GM21737 (cell line): ENCODE measurements at regions not wholly inside any gene's neighbourhood (a gene's known extent, or its start where the extent isn't known, plus 50 kb on each side); places are given as distances from the start of the nearest gene placed in this dataset.

ENCODE experiments used
- ATAC-seq: cut with Tn5 transposase; IDR thresholded peaks from one replicate; pipeline ENCODE4 v1.9.1; 2021; ENCODE audit warnings: mild to moderate bottlenecking, moderate library complexity; ENCODE audit not compliant: unreplicated experiment

DNA sequence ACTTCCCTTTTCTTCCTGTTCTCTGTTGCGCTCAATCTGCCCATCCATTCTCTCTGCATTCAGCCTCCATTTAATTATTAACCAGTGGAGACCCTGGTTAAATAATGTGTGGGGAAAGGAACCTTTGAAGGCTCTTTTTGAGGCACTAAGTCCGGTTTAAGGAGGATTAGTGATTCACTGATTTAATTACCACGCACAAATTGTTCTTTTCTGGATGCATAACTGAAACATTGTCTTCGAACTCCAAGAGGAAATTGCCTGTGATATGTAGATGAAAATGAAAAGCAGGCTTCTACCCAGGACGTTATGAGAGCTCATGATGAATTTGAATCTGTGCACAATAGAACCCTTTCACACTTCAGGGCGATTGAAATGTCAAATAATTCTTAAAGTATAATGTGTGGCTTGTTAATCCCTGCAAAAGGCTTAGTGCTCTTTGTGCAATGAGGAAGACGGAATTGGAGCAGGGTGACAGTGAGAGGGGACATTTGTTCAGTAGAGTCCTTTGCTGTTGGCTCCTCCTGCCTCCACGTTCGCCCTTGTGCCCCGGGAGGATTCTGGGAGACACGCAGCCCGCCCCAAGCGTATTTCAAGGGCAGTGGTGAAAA lies 51.1 kb upstream of the ZNF236 start:
- ATAC-seq: no peak

DNA sequence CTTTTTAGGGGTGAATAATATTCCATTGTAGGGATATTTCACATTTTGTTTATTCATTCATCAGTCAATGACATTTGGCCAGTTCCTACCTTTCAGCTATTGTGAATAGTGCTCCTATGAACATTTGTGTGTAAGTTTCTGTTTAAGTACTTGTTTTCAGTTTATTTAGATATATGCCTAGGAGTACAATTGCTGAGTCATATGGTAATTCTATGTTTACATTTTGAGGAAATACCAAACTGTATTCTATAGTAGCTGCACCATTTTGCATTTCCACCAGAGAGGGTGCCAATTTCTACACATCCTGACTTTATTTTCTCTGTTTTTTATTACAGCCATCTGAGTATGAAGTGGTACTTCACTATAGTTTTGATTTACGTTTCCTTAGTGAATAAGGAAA lies 54.4 kb upstream of the ZNF236 start:
- no peak for ATAC-seq

DNA sequence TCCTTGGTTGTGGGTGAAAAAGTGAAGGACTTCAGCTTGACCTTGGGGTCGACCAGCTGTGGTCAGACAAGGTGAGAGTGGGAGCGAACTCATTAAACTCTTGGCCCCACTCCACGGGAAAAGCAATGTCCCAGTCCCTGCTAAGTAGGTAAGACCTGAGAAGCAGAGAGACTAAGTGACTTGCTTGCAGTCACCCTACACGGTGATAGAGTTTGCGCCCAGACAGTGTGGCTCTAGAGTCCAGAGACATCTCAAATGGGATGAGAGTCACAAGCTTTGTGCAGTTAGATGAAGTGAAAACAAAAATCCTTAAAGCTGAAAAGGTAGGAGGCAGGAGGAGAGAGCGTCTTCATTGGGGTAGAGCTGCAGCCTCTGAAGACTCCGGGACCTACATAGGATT lies 55.9 kb upstream of the ZNF236 start:
- no peak for ATAC-seq

DNA sequence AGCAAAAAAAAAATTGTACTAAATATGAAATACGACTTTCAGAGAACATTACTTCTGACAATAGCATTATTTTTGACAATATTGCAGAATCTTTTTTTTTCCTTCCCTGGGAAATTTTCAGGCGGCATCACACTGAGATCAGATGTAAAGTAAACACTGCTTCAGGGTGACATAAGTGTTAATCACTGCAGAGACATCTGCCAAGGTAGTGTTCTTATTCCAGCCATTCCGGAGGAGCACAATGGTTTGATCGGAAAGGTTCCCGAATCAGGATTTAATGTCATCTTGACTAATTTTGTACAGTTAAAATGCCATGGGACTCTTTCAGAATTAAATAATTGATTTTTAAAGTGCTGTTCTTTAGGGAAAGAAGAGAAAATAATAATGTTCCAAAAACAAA lies 56.7 kb upstream of the ZNF236 start:
- no peak for ATAC-seq

DNA sequence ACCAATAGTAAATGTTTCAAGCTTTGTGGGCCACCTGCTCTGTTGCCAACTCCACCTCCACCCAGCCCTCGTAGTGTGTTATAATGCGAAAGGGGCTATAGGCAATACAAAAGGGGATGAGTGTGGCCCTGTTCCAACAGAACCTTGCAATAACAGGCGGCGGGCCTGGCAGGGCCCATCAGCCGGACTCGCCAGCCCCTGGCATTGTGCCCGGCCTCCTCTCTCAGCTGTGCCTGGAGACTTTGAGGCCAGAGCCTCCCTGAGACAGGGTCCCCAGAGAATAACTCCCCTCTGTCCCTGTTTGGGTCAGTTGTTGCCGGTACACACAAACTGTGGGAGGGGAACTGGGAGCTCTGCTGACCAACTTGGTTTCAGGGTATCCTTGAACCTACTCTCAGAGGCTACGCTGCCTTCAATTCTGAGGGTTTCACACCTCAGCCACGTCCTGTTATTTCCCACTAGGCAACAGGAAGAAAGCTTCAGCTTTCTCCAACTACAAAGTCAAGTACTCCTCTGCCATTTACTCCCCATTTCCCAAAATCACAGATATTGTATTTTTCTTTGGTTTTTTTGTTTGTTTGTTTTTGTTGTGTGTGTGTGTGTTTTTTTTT lies 58.0 kb upstream of the ZNF236 start:
- ATAC-seq: no peak

DNA sequence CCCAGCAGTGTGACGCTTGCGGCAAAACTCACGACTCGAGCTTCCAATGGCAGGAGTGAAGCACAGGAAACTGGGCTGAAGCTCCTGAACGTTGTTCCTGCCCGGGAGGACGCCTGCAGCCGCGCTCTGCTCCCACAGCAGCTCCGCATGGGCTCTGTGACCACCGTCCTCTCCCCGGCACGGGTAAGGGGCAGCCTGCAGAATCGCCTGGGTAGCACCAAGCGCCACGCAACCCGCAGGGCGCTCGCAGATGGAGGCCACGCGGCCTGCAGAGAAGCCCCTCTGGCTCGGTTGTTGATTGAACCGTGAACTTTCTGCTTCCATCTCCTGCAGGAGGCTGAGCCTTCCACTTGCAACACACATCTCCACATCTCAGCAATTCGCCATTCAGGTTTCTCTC lies 63.3 kb upstream of the ZNF236 start:
- no peak for ATAC-seq

DNA sequence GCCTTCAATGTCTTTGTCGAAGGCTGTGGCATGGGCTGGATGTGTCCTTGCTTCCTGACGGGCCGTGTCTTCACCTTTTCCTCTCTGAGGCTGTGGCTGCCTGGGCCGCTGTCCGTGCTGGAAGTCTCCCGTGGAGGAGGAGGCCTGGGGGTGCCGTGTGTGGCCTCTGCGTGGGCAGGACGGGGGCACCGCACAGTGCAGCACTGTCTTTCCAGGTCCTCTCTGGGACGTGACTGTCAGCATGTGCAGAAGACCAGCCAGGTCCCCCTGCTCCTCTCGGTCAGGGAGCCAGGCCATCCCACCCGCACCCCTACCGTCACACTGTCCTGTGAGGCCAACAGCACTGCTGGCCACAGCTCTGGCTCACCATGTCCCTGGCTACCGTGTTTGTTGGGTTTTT lies 64.4 kb upstream of the ZNF236 start:
- no peak for ATAC-seq

DNA sequence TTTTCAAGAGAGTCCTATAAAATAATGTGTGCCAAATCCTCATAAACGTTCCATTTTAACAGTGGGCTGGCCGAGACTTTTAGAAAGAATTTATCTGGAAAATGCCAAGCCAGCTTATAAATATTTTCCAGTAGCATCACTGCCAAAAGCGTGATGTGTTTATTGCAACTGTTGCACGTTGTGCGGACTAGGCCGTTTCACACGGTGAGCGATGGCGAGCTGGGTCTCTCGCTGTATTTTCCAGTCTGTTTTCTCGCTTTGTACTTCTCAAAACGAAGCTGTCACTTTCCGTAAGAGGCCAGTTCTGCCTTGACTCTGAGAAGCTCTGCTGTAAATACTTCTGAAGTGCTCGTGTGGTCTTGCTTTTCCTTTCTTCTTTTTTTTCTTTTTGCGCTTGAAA lies 65.0 kb upstream of the ZNF236 start:
- no peak for ATAC-seq

DNA sequence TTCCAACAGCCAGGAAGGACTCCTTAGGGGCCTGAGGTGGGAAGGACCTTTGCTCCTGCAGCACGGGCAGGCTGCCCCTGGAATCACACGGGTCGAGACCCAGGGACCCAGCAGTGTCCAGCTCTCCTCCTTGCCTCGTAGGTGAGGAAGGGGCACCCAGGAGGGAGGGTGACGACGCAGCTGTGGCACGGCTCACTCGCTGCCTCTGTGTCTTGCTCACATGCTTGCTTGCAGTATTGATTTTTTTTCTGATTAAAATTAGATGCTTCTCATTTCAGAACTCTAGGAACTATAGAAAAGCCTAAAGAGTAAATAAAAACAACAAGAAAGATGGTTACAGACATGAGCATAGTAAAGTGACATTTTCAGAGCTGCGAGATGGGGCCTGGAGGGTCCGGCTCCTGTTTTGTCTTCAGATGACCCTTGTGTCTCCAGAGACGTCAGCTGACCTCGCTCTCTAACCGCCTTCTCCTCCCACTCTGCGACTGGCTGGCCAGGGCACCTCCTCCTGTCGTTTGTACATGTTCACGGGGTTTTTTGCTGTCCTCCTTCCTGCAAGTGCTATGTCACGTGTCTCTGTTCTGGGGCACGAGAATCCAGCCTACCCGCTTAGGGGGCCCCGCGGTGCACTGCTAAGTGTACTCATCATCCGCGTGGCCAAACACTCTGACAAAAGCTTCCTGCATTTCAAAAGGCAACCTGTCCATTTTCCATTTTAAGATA lies 65.7 kb upstream of the ZNF236 start:
- ATAC-seq: no peak

DNA sequence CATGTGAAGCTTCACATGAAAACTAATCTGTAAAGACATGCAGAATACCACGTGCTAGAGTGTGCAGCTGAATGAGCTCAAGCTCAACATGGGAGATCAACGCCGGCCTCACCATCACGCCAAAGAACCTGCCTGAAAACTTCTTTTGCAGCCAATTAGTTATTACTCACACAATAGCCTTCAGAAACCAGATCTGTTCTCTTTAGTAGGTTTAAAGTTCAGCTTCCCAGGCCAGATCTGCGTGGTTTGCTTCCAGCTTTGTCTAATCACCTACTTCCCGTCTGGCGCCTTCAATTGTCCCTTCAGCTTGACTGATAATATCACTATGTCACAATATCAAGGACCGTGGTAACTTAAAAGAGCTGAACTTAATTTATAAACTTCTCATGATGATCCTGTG lies 68.0 kb upstream of the ZNF236 start:
- no peak for ATAC-seq

DNA sequence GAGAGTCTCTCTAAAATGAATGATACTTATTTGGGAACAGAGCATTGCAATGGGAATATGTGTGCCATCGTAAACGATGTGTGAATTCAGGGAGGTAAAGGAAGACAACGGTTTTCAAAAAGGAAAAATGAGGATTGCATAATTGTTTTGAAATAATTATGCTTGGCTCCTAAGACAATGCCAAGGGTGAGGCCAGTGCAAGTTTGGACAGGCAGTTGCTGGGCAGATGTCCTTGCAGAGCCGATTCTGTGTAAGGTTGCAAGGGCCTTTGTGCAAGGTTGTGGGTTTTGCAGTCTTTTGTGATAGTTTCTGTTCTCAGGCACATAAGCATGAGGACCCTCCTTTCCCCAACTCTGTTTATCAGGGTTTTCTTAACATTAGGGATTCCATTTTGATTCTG lies 70.0 kb upstream of the ZNF236 start:
- ATAC-seq: no peak

DNA sequence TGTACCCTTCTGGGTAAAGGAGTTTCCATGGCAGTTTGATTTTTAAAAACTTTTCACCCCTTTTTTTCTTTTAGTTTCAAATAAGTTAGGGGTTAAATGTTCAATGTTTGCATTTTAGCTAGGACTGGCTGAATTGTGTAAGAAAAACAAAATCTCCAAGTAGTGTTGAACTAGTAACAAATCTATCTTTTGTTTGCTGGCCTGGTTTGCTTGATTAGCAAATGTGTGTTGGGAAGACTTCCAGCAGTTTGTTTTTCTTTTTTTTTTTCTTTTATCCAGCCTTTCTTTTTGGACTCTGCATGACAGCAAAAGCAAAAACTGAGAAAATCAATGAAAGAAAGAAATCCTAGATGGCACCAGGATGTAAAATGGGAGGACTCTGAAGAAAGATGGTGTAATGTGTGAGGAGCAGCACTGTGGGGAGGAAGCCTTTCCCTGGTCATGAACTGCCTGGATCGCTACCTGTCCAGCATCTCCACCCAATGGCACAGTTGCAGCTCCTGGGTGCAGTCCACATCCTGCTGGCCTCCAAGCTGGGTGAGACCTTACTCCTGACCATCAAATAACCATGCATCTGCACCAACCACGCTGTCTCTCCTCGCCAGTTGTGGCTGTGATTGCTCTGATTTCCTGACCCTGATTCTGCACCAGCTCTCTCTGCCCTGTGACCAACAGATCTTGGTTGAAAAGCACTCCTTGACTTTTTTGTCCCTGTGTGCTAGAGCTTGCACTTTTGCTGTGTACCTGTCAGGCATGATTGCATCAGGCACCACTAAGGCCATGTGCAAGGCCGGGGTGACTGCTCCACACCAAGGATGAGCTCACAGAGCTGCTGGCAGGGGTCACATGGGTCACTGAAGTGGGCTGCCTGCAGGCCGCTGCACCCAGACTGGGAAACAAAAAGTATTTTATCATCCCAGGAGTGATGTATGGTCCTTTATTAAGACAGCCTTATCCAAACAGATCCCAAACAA lies 71.2 kb upstream of the ZNF236 start:
- ATAC-seq: no peak

DNA sequence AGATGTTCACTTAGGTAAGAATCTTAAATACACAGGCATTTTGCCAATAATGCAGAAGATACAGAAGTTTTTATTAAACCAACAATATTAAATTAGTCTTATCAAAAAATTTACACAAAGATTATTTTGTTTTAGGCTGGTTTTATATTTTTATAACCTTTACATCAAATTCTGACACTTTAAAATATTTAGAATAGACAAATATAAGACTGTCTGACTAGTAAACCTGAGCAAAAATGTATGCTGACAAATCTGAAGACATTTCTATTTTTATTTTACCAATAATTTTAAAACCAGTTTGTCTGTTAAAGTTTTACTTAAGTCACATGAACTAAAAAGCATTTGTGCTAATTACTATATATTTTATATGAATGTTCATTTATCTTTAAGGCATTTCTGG lies 72.1 kb upstream of the ZNF236 start:
- ATAC-seq: no peak

DNA sequence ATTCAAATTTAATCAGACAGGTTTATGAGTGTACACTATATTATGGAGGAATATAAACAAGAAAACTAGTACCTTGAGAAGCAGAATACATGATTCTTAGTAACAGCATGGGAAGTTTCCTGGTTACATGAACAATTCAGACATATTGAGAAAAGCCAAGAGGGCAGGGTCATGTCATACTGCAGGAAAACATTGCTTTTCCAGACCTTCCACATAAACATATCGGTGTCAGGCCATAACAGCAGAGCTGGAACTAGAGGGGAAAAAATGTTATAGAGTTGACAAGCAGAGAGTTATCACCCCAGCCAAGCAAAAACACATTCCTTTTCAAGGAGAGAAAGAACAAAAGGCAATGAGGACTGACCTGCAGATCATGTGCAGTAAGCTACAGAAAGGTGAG lies 74.7 kb upstream of the ZNF236 start:
- ATAC-seq: no peak

DNA sequence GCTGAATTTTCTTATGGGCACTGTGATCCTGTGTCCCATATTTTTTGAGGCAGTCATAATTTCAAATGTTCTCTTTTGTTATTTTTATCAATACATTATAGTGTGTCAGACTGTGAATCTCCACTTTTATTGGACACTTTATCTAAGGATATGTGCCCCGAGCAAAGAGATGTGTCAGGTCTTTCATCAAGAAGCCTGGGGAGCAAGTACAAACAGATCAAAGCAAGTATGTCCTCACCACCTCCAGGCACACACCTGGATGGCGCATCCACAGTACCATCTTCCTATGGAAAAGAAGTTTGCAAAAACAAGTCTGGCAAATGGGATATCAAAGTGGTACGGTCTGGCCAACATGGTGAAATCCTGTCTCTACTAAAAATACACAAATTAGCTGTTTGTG lies 81.0 kb upstream of the ZNF236 start:
- ATAC-seq: no peak

DNA sequence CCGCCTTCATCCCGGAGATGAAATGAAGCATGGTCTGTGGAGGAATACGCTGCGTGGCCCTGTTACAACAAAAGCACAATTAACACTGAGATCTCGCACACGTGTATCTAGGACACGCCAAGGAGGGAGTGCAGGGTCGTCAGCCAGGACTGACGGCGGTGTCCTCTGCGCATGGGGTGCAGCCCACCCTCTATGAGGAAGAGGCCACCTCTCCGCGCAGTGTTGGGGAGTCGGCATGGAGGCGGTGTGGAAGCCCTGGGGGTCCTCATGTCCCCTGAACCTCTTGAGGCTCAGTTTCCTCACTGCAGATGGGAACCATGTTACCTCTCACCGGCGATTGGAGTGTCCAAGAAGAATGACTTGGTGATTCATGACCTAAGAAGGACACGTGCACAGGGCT lies 86.0 kb upstream of the ZNF236 start:
- ATAC-seq: no peak

DNA sequence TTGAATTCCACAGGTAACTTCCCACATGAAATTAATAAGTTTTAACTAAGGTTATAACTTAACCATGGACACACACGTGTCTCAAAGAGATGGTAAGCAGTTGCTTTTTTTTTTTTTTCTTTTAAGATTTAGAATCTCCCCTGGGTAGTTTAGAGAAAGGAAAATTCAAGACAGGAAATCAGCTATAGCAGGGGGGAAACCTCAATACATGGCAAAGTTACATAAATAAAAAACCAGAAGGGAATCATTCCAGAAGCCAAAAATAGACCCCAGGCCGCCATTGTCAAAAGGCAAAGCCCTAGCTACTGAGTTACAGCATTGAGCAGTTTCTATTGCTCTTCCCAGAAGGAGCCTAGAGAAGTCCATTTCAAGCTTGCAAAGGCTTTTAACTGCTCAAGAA lies 91.5 kb upstream of the ZNF236 start:
- no peak for ATAC-seq

DNA sequence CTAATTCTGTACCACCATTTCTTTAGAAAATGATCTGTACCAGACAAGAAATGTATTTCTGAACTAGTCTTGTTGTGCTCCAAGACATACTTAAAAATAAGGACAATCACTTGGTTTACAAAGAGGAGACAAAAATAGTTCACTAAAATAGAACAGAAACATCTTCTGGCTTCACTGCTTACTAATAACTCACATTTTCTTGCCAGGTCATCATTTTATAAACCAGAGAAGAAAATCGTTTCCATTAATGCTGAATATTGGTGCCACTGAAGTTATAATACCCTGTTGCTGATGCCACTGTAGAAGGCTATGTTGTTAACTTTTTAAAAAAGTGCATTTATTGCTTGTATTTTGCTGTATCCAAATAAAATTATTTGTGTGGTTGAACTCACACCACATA lies 94.8 kb upstream of the ZNF236 start:
- no peak for ATAC-seq

DNA sequence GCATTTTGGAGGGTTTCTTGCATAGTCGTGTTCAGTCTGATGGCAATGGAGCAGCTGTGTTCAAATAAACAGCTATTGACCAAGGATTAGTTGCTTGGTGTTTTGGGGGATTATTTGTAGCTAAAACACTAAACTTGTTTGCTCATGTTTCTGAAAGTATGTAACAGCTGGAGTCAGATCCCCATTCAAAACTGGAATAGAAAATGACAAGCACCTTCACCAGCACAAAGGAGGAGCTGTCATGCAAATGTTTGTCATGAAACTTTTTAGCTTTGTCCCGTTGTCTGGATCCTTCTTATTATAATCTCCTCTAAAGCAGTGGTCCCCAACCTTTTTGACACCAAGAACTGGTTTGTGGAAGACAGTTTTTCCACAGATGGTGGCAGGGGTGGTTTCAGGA lies 96.9 kb upstream of the ZNF236 start:
- ATAC-seq: no peak

DNA sequence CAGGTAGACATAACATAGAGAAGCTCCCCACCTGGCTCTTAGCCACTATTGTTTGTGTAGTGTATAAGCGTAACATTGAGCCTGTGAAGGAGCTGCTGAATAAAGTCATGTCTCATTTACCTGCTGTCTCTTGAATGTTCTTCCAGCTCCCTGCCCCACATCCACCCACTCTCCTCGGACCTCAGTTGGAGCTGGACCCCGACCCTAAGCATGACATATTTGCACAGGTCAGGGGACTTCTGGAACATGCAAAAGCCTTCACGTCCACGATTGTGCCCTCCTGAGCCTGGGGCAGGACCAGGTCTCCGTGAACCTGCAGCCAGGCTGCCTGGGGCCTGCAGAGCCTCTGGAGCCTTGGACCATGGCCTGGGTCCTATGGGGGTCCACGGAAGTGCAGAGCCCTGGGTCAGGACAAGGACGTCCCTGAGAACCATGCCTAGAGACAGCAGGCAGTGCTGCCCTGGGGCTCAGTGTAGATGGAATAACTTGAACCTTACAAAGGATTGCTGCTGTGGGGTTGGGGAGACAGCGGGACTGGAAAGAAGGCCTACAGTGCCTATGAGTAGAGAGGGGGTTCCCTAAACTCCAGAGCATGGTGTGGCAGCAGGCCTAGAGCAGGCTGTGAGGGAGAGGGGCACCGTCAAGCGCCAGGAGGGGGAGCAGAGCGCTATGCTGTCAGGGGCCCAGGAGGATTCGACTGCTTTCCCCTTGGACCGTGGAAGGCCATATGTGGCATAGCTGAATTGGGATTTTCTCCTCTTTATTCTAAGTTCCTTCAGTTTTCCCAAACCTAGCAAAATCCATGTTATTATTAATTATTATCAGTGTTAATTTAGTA lies 99.9 kb upstream of the ZNF236 start:
- no peak for ATAC-seq
